ENCODE measurements at regions not wholly inside any gene's neighbourhood (a gene's known extent, or its start where the extent isn't known, plus 50 kb on each side); places are given as distances from the start of the nearest gene placed in this dataset.

- Histone ChIP-seq H3K79me2 (ENCODE audit: insufficient read depth, low read length) (no peaks in the 10 kb centered on the region), H4K20me1 (ENCODE audit: insufficient read depth, low read length, poor library complexity, severe bottlenecking) (no peaks in the 10 kb centered on the region), H3K4me1 (ENCODE audit: insufficient read depth, low read length, poor library complexity, severe bottlenecking) (no peaks in the 10 kb centered on the region), H2AFZ (ENCODE audit: low read length) (no peak overlapping the region), H3K9me3 (ENCODE audit: insufficient read depth, low read depth, low read length) (no peaks in the 10 kb centered on the region), H3K36me3 (ENCODE audit: insufficient read depth, low read length) (no peaks in the 10 kb centered on the region), H3K4me2 (ENCODE audit: low read depth, low read length, poor library complexity, severe bottlenecking) (no peak overlapping the region), H3K4me3 (ENCODE audit: low read length, poor library complexity, severe bottlenecking) (no peak overlapping the region), H3K9ac (ENCODE audit: low read depth, low read length, poor library complexity, severe bottlenecking) (no peak overlapping the region), H3K9me2 (replicated peaks; ENCODE audit: low read depth, low read length) (no peaks in the 10 kb centered on the region), H3K27me3 (ENCODE audit: insufficient read depth, low read length, poor library complexity, severe bottlenecking) (no peaks in the 10 kb centered on the region), H3F3A (ENCODE audit: low read depth) (no peaks in the 10 kb centered on the region)
- TF ChIP-seq EZH2phosphoT487 (IDR thresholded peaks at IDR 0.05; ENCODE audit: borderline replicate concordance) (no peak), CTCF (conservative IDR thresholded peaks at IDR 0.05; ENCODE audit: low read length) (no peak)
These were observed 208.6 kb upstream of the PAPPA start for GRCh38 chr9:115945009-115945431.

- no peak overlapping the region for H3K4me2 ChIP-seq (ENCODE audit: low read depth, low read length, poor library complexity, severe bottlenecking)
- H3K27me3 ChIP-seq (ENCODE audit: insufficient read depth, low read length, poor library complexity, severe bottlenecking), result no peaks in the 10 kb centered on the region
- H3K79me2 ChIP-seq (ENCODE audit: insufficient read depth, low read length), result no peaks in the 10 kb centered on the region
- H3F3A ChIP-seq (ENCODE audit: low read depth), result no peaks in the 10 kb centered on the region
- TF ChIP-seq CTCF (conservative IDR thresholded peaks at IDR 0.05; ENCODE audit: low read length), result no peak
- TF ChIP-seq EZH2phosphoT487 (IDR thresholded peaks at IDR 0.05; ENCODE audit: borderline replicate concordance), result no peak
- no peaks in the 10 kb centered on the region for H3K4me1 ChIP-seq (ENCODE audit: insufficient read depth, low read length, poor library complexity, severe bottlenecking)
- H3K9me2 ChIP-seq (replicated peaks; ENCODE audit: low read depth, low read length), result no peaks in the 10 kb centered on the region
- H3K36me3 ChIP-seq (ENCODE audit: insufficient read depth, low read length), result no peaks in the 10 kb centered on the region
- H3K9me3 ChIP-seq (ENCODE audit: insufficient read depth, low read depth, low read length), result no peaks in the 10 kb centered on the region
- no peak overlapping the region for H3K9ac ChIP-seq (ENCODE audit: low read depth, low read length, poor library complexity, severe bottlenecking)
- no peak overlapping the region for H2AFZ ChIP-seq (ENCODE audit: low read length)
- H3K4me3 ChIP-seq (ENCODE audit: low read length, poor library complexity, severe bottlenecking), result no peak overlapping the region
- no peaks in the 10 kb centered on the region for H4K20me1 ChIP-seq (ENCODE audit: insufficient read depth, low read length, poor library complexity, severe bottlenecking)
These were observed 207.1 kb upstream of the PAPPA start for GRCh38 chr9:115946530-115946929.

DNA sequence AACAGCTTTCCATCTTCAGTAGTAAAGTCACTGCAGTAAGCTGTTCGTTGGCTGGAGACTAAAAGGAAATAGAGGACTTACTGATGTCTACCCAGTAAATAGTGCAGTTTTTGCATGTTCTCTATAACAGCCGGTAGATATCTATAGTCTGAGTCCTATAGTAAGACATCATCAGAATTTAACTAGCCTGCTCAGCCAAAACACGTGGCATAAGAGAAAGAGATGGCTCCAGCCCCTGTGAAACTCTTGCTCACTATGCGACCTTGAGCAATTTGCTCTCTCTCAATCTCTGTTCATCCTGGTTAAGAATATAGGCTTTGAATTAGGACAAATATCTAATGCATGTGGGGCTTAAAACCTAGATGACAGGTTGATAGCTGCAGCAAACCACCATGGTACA lies 201.6 kb upstream of the PAPPA start:
- Histone ChIP-seq H3K4me3 (ENCODE audit: low read length, poor library complexity, severe bottlenecking) (no peak overlapping the region), H2AFZ (ENCODE audit: low read length) (no peak overlapping the region)

More for the DNA sequence above, 201.6 kb upstream of the PAPPA start:
- no peaks in the 10 kb centered on the region for H3K9me3 ChIP-seq (ENCODE audit: insufficient read depth, low read depth, low read length)
- H3K9me2 ChIP-seq (replicated peaks; ENCODE audit: low read depth, low read length), result no peaks in the 10 kb centered on the region
- H3K4me2 ChIP-seq (ENCODE audit: low read depth, low read length, poor library complexity, severe bottlenecking), result no peak overlapping the region
- H4K20me1 ChIP-seq (ENCODE audit: insufficient read depth, low read length, poor library complexity, severe bottlenecking), result no peaks in the 10 kb centered on the region
- no peaks in the 10 kb centered on the region for H3F3A ChIP-seq (ENCODE audit: low read depth)
- no peaks in the 10 kb centered on the region for H3K27me3 ChIP-seq (ENCODE audit: insufficient read depth, low read length, poor library complexity, severe bottlenecking)
- H3K79me2 ChIP-seq (ENCODE audit: insufficient read depth, low read length), result no peaks in the 10 kb centered on the region
- no peak overlapping the region for H3K9ac ChIP-seq (ENCODE audit: low read depth, low read length, poor library complexity, severe bottlenecking)
- TF ChIP-seq CTCF (conservative IDR thresholded peaks at IDR 0.05; ENCODE audit: low read length) (no peak), EZH2phosphoT487 (IDR thresholded peaks at IDR 0.05; ENCODE audit: borderline replicate concordance) (no peak)
- no peaks in the 10 kb centered on the region for H3K36me3 ChIP-seq (ENCODE audit: insufficient read depth, low read length)
- no peaks in the 10 kb centered on the region for H3K4me1 ChIP-seq (ENCODE audit: insufficient read depth, low read length, poor library complexity, severe bottlenecking)

All from Loucy (cell line).